Renal pelvis (tissue), 1 donor: ENCODE measurements at regions not wholly inside any gene's neighbourhood (a gene's known extent, or its start where the extent isn't known, plus 50 kb on each side); places are given as distances from the start of the nearest gene placed in this dataset.
"Not testable (repeated sequence)": the region's sequence is repeated elsewhere in the genome, so short reads cannot be mapped to it uniquely, and the experiment has no call there.

Source experiments
- DNase-seq: peaks from one replicate; pipeline ENCODE4 v3.0.0-alpha.2; 2013

- no peak for DNase-seq
Measured at GRCh38 chr5:17399931-17400330, 98.1 kb upstream of the TAF11L2 start.

- no peak for DNase-seq
Measured at GRCh38 chr5:17400724-17401469, 97.1 kb upstream of the TAF11L2 start.

- DNase-seq: no peak
Measured at GRCh38 chr5:17401470-17402288, 96.4 kb upstream of the TAF11L2 start.

- no peak for DNase-seq
Measured at GRCh38 chr5:17402289-17403121, 95.5 kb upstream of the TAF11L2 start.

- no peak for DNase-seq
Measured at GRCh38 chr5:17403695-17404490, 94.1 kb upstream of the TAF11L2 start.

GRCh38 chr5:17405976-17406375 is 92.1 kb upstream of the TAF11L2 start:
- DNase-seq: no peak

GRCh38 chr5:17406423-17406838 is 91.6 kb upstream of the TAF11L2 start:
- DNase-seq: no peak

- DNase-seq: no peak
Measured at GRCh38 chr5:17411436-17412402, 86.3 kb upstream of the TAF11L2 start.

- no peak for DNase-seq
Measured at GRCh38 chr5:17412760-17413671, 85.0 kb upstream of the TAF11L2 start.

GRCh38 chr5:17413691-17414090 is 84.3 kb upstream of the TAF11L2 start:
- no peak for DNase-seq

GRCh38 chr5:17415321-17415758 is 82.7 kb upstream of the TAF11L2 start:
- DNase-seq: no peak

- not testable (repeated sequence) for DNase-seq
Measured at GRCh38 chr5:17416374-17416773, 81.7 kb upstream of the TAF11L2 start.

GRCh38 chr5:17424674-17425073 is 73.4 kb upstream of the TAF11L2 start:
- DNase-seq: no peak

GRCh38 chr5:17425385-17426070 is 72.5 kb upstream of the TAF11L2 start:
- DNase-seq: no peak

- DNase-seq: no peak
Measured at GRCh38 chr5:17426104-17426749, 71.8 kb upstream of the TAF11L2 start.

GRCh38 chr5:17428176-17428800 is 69.7 kb upstream of the TAF11L2 start:
- no peak for DNase-seq

GRCh38 chr5:17429353-17429752 is 68.7 kb upstream of the TAF11L2 start:
- DNase-seq: no peak
